SK-N-SH treated with all-trans-retinoic acid at 6 μM for 48 hours (cell line): ENCODE measurements at regions not wholly inside any gene's neighbourhood (a gene's known extent, or its start where the extent isn't known, plus 50 kb on each side); places are given as distances from the start of the nearest gene placed in this dataset.

Source experiments
- CSRNP3 ChIP-seq: fragments of 250-450 bp; sonication (Bioruptor Pico); IDR thresholded peaks from 2 replicates; pipeline ENCODE4 v1.5.1; 2021; ENCODE audit warnings: mild to moderate bottlenecking, moderate library complexity
- POU6F1 ChIP-seq: fragments of 250-450 bp; sonication (Bioruptor Pico); IDR thresholded peaks from 2 replicates; pipeline ENCODE4 v1.8.0; 2021; ENCODE audit warnings: low read depth, mild to moderate bottlenecking, moderate library complexity, borderline replicate concordance
- RARB ChIP-seq: fragments of 250-450 bp; sonication (Bioruptor Pico); IDR thresholded peaks from 2 replicates; pipeline ENCODE4 v1.8.0; 2021; ENCODE audit warnings: mild to moderate bottlenecking, moderate library complexity
- ZC3H10 ChIP-seq: fragments of 250-450 bp; sonication (Bioruptor Pico); IDR thresholded peaks from 2 replicates; pipeline ENCODE4 v1.5.1; 2021; ENCODE audit warnings: mild to moderate bottlenecking, moderate library complexity
- ZFP3 ChIP-seq: fragments of 250-450 bp; sonication (Bioruptor Pico); IDR thresholded peaks from 2 replicates; pipeline ENCODE4 v1.5.0; 2020; ENCODE audit warnings: mild to moderate bottlenecking, moderate library complexity
- ZNF70 ChIP-seq: fragments of 450-650 bp; formaldehyde crosslinking; IDR thresholded peaks from 2 replicates; pipeline ENCODE4 v1.5.0; 2020; ENCODE audit warnings: mild to moderate bottlenecking, moderate library complexity

GRCh38 chr12:93174473-93174872, 203.3 kb upstream of the NUDT4 start:
- TF ChIP-seq ZNF70 (no peak), ZFP3 (CRISPR knock-in tag) (no peak), POU6F1 (no peak), RARB (CRISPR knock-in tag) (no peak), CSRNP3 (no peak), ZC3H10 (CRISPR knock-in tag) (no peak)
